ENCODE measurements at regions not wholly inside any gene's neighbourhood (a gene's known extent, or its start where the extent isn't known, plus 50 kb on each side); places are given as distances from the start of the nearest gene placed in this dataset.

GRCh38 chr1:147084273-147085096 lies 87.8 kb downstream of the PRKAB2 start (continued):
- TF ChIP-seq NFXL1 (CRISPR knock-in tag; IDR thresholded peaks at IDR 0.05) (0 out of 2 replicates have a peak, but pooled peaks have one; percentile 71), E2F3 (CRISPR knock-in tag; IDR thresholded peaks at IDR 0.05) (0 out of 2 replicates have a peak, but pooled peaks have one; percentile 40), SRF (CRISPR knock-in tag; IDR thresholded peaks at IDR 0.05) (peak; percentile 83 to 85; a peak in 3 of 4 replicates), SP2 (IDR thresholded peaks at IDR 0.05; ENCODE audit: extremely low read depth, low read depth, low read length, poor library complexity, severe bottlenecking) (no peak), ELK3 (CRISPR knock-in tag; IDR thresholded peaks at IDR 0.05) (no peak), TRIM24 (IDR thresholded peaks at IDR 0.05) (peak; percentile 72 to 74), EP400 (IDR thresholded peaks at IDR 0.05) (peak; percentile 90), THAP7 (CRISPR knock-in tag; IDR thresholded peaks at IDR 0.05) (peak; percentile 86), PHB (CRISPR knock-in tag; IDR thresholded peaks at IDR 0.05) (peak; percentile 88), ZNF282 (CRISPR knock-in tag; IDR thresholded peaks at IDR 0.05) (no peak), XRCC4 (IDR thresholded peaks at IDR 0.05; ENCODE audit: extremely low read depth, insufficient read depth, insufficient read length) (no peak), VEZF1 (CRISPR knock-in tag; IDR thresholded peaks at IDR 0.05) (peak; percentile 66), OTX1 (CRISPR knock-in tag; IDR thresholded peaks at IDR 0.05) (peak; percentile 99), RNF219 (CRISPR knock-in tag; IDR thresholded peaks at IDR 0.05) (no peak), HOXB6 (CRISPR knock-in tag; IDR thresholded peaks at IDR 0.05; ENCODE audit: borderline replicate concordance) (peak; percentile 65; the same call in 1 of the 2 replicates), CBX2 (IDR thresholded peaks at IDR 0.05; ENCODE audit: insufficient read depth, low read length, poor library complexity, severe bottlenecking) (no peak), TOE1 (IDR thresholded peaks at IDR 0.05; ENCODE audit: borderline replicate concordance) (no peak; the same call in none of the 2 replicates), TOE1 (CRISPR knock-in tag; IDR thresholded peaks at IDR 0.05; ENCODE audit: borderline replicate concordance, low read depth) (no peak), PYGO2 (tag; IDR thresholded peaks at IDR 0.05) (peak; percentile 74; the same call in 1 of the 2 replicates), IRF9 (tag; IDR thresholded peaks at IDR 0.05) (peak; percentile 33; the same call in 1 of the 2 replicates), NCOA4 (IDR thresholded peaks at IDR 0.05; ENCODE audit: partially characterized antibody) (peak; percentile 93)

Data from K562 (cell line).